ENCODE measurements at regions not wholly inside any gene's neighbourhood (a gene's known extent, or its start where the extent isn't known, plus 50 kb on each side); places are given as distances from the start of the nearest gene placed in this dataset.
A peak's percentile ranks its signal among the peaks of the same experiment; 100 is the strongest.

DNA sequence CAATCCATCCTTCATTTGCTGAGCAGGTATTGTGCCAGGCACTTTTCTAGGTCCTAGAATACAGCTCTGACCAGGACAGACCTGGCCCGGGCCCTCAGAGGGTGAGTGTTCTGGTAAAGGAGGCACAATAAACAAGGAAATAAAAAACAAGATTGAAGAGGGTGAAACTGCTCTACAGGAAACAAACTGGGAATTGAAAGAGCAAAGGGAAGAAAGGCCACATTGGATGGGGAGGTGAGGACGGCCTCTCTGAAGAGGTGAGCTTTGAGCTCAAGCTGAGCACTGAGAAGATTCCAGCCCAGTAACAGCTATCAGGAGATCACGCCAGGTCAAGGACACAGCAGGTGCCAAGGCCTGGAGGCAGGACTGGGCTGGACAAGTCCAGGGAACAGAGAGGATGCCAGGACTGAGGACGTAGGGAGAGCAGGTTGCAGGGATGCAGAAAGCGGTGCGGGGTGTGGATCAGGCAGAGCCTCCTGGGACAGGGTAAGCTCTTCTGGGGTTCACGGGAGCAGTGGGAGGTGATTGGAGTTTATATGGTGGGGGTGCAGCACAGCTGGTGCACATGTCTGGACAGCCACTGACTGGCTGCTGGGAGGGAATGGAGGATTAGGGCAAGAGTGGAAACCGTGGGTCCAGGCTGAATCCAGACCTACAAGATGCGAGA lies 433.3 kb downstream of the PREX1 start (continued):
- TF ChIP-seq ASH2L (IDR thresholded peaks at IDR 0.05; ENCODE audit: insufficient read length, low read depth, low read length) (peak; percentile 55), RBM22 (optimal IDR thresholded peaks at IDR 0.05; ENCODE audit: low read length) (no peak), ZNF766 (CRISPR knock-in tag; IDR thresholded peaks at IDR 0.05; ENCODE audit: borderline replicate concordance) (no peak), ZNF572 (CRISPR knock-in tag; IDR thresholded peaks at IDR 0.05) (no peak; the same call in 1 of the 2 replicates), HNF4G (IDR thresholded peaks at IDR 0.05; ENCODE audit: borderline replicate concordance, low read depth, low read length) (peak; percentile 86; the same call in 1 of the 2 replicates), HNF4G (CRISPR knock-in tag; IDR thresholded peaks at IDR 0.05; ENCODE audit: borderline replicate concordance, low read depth) (peak; percentile 75; the same call in 1 of the 2 replicates), MED1 (CRISPR knock-in tag; IDR thresholded peaks at IDR 0.05) (peak; percentile 68), PAWR (CRISPR knock-in tag; IDR thresholded peaks at IDR 0.05; ENCODE audit: borderline replicate concordance) (no peak), MAFG (CRISPR knock-in tag; IDR thresholded peaks at IDR 0.05) (no peak), KDM5A (IDR thresholded peaks at IDR 0.05; ENCODE audit: borderline replicate concordance, low read length) (no peak), NR2F6 (IDR thresholded peaks at IDR 0.05) (peak; percentile 97), NR2F6 (CRISPR knock-in tag; IDR thresholded peaks at IDR 0.05) (peak; percentile 99), TP53 (CRISPR knock-in tag; conservative IDR thresholded peaks at IDR 0.05) (0 out of 2 replicates have a peak, but pooled peaks have one; percentile 41), AHR (CRISPR knock-in tag; IDR thresholded peaks at IDR 0.05) (0 out of 2 replicates have a peak, but pooled peaks have one; percentile 70), KDM4B (CRISPR knock-in tag; IDR thresholded peaks at IDR 0.05) (no peak), POLR2A (IDR thresholded peaks at IDR 0.05; ENCODE audit: insufficient read depth in 1 of 2, low read depth in 2 of 2, low read length in 2 of 2) (no peak), ONECUT2 (CRISPR knock-in tag; IDR thresholded peaks at IDR 0.05) (no peak), FOXP1 (IDR thresholded peaks at IDR 0.05) (no peak), FOXP1 (CRISPR knock-in tag; IDR thresholded peaks at IDR 0.05) (peak; percentile 56; the same call in 1 of the 2 replicates), ZSCAN25 (CRISPR knock-in tag; IDR thresholded peaks at IDR 0.05) (peak; percentile 87)
- TF ChIP-seq, protein P1, sequence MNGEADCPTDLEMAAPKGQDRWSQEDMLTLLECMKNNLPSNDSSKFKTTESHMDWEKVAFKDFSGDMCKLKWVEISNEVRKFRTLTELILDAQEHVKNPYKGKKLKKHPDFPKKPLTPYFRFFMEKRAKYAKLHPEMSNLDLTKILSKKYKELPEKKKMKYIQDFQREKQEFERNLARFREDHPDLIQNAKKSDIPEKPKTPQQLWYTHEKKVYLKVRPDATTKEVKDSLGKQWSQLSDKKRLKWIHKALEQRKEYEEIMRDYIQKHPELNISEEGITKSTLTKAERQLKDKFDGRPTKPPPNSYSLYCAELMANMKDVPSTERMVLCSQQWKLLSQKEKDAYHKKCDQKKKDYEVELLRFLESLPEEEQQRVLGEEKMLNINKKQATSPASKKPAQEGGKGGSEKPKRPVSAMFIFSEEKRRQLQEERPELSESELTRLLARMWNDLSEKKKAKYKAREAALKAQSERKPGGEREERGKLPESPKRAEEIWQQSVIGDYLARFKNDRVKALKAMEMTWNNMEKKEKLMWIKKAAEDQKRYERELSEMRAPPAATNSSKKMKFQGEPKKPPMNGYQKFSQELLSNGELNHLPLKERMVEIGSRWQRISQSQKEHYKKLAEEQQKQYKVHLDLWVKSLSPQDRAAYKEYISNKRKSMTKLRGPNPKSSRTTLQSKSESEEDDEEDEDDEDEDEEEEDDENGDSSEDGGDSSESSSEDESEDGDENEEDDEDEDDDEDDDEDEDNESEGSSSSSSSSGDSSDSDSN (CRISPR knock-in tag; IDR thresholded peaks at IDR 0.05), result 0 out of 2 replicates have a peak, but pooled peaks have one; percentile 45
- TF ChIP-seq, protein P2, sequence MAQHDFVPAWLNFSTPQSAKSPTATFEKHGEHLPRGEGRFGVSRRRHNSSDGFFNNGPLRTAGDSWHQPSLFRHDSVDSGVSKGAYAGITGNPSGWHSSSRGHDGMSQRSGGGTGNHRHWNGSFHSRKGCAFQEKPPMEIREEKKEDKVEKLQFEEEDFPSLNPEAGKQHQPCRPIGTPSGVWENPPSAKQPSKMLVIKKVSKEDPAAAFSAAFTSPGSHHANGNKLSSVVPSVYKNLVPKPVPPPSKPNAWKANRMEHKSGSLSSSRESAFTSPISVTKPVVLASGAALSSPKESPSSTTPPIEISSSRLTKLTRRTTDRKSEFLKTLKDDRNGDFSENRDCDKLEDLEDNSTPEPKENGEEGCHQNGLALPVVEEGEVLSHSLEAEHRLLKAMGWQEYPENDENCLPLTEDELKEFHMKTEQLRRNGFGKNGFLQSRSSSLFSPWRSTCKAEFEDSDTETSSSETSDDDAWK (CRISPR knock-in tag; IDR thresholded peaks at IDR 0.05), result no peak
- TF ChIP-seq, protein P3, sequence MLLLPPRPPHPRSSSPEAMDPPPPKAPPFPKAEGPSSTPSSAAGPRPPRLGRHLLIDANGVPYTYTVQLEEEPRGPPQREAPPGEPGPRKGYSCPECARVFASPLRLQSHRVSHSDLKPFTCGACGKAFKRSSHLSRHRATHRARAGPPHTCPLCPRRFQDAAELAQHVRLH (CRISPR knock-in tag; IDR thresholded peaks at IDR 0.05; ENCODE audit: borderline replicate concordance, low read depth), result 0 out of 2 replicates have a peak, but pooled peaks have one; percentile 46
- TF ChIP-seq, protein P4, sequence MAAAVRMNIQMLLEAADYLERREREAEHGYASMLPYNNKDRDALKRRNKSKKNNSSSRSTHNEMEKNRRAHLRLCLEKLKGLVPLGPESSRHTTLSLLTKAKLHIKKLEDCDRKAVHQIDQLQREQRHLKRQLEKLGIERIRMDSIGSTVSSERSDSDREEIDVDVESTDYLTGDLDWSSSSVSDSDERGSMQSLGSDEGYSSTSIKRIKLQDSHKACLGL (CRISPR knock-in tag; IDR thresholded peaks at IDR 0.05), result peak; percentile 66; the same call in 1 of the 2 replicates
- TF ChIP-seq, protein P5, sequence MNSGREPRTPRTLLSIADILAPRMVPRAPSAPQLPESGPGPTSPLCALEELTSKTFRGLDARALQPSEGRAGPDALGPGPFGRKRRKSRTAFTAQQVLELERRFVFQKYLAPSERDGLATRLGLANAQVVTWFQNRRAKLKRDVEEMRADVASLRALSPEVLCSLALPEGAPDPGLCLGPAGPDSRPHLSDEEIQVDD (CRISPR knock-in tag; IDR thresholded peaks at IDR 0.05; ENCODE audit: borderline replicate concordance), result no peak
